WI38 (cell line): ENCODE measurements at regions not wholly inside any gene's neighbourhood (a gene's known extent, or its start where the extent isn't known, plus 50 kb on each side); places are given as distances from the start of the nearest gene placed in this dataset.

Experiments
- H3K4me3 ChIP-seq: 2 replicates; pipeline ENCODE4 v1.5.1; 2011; ENCODE audit warnings: low read depth, mild to moderate bottlenecking, control low read depth, low read length
- CTCF ChIP-seq: IDR thresholded peaks from 2 replicates; pipeline ENCODE4 v1.5.1; 2012; ENCODE audit warnings: low read depth, mild to moderate bottlenecking, control low read depth, low read length

GRCh38 chr7:136193940-136194339 is 216.8 kb upstream of the MTPN start:
- TF ChIP-seq CTCF, result no peak
- no peak overlapping the region for H3K4me3 ChIP-seq

- no peak overlapping the region for H3K4me3 ChIP-seq
- no peak for TF ChIP-seq CTCF
These were observed 212.4 kb upstream of the MTPN start for GRCh38 chr7:136189506-136189998.

GRCh38 chr7:136186281-136186680 is 209.1 kb upstream of the MTPN start:
- TF ChIP-seq CTCF, result no peak
- H3K4me3 ChIP-seq, result no peak overlapping the region

- no peak overlapping the region for H3K4me3 ChIP-seq
- TF ChIP-seq CTCF, result no peak
These were observed 207.6 kb upstream of the MTPN start for GRCh38 chr7:136184719-136185118.

- TF ChIP-seq CTCF, result no peak
- no peak overlapping the region for H3K4me3 ChIP-seq
These were observed 206.8 kb upstream of the MTPN start for GRCh38 chr7:136183981-136184380.

- TF ChIP-seq CTCF, result no peak
- no peak overlapping the region for H3K4me3 ChIP-seq
These were observed 203.8 kb upstream of the MTPN start for GRCh38 chr7:136180984-136181383.

- H3K4me3 ChIP-seq, result no peak overlapping the region
- TF ChIP-seq CTCF, result no peak
These were observed 202.9 kb upstream of the MTPN start for GRCh38 chr7:136179851-136180721.
